ENCODE measurements at regions not wholly inside any gene's neighbourhood (a gene's known extent, or its start where the extent isn't known, plus 50 kb on each side); places are given as distances from the start of the nearest gene placed in this dataset.

GRCh38 chr2:19710230-19710629 lies 191.6 kb downstream of the TTC32 start:
- H3K27ac ChIP-seq (ENCODE audit: low read depth, low read length), result no peak overlapping the region
- no peaks in the 10 kb centered on the region; the same call in 1 of the 2 replicates for H3K9me3 ChIP-seq (ENCODE audit: control insufficient read depth, insufficient read depth, low read length)
- TF ChIP-seq, protein P1, sequence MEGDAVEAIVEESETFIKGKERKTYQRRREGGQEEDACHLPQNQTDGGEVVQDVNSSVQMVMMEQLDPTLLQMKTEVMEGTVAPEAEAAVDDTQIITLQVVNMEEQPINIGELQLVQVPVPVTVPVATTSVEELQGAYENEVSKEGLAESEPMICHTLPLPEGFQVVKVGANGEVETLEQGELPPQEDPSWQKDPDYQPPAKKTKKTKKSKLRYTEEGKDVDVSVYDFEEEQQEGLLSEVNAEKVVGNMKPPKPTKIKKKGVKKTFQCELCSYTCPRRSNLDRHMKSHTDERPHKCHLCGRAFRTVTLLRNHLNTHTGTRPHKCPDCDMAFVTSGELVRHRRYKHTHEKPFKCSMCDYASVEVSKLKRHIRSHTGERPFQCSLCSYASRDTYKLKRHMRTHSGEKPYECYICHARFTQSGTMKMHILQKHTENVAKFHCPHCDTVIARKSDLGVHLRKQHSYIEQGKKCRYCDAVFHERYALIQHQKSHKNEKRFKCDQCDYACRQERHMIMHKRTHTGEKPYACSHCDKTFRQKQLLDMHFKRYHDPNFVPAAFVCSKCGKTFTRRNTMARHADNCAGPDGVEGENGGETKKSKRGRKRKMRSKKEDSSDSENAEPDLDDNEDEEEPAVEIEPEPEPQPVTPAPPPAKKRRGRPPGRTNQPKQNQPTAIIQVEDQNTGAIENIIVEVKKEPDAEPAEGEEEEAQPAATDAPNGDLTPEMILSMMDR (IDR thresholded peaks at IDR 0.05; ENCODE audit: low read depth, low read length), result no peak
- H3K4me3 ChIP-seq (ENCODE audit: low read depth, low read length), result no peak overlapping the region
- no peaks in the 10 kb centered on the region for H3K27me3 ChIP-seq (ENCODE audit: control insufficient read depth, insufficient read depth, low read length)
- DNase-seq (ENCODE audit: low read depth, low spot score), result no peak
- ChIA-PET CTCF (no interaction called here), POLR2A (no interaction called here)

- POLR2A ChIA-PET, result no interaction called here
- Histone ChIP-seq H3K9me3 (ENCODE audit: control insufficient read depth, insufficient read depth, low read length) (no peaks in the 10 kb centered on the region; the same call in 1 of the 2 replicates), H3K4me3 (ENCODE audit: low read depth, low read length) (no peak overlapping the region), H3K27me3 (ENCODE audit: control insufficient read depth, insufficient read depth, low read length) (no peaks in the 10 kb centered on the region), H3K27ac (ENCODE audit: low read depth, low read length) (no peak overlapping the region)
- CTCF ChIA-PET, result no interaction called here
- TF ChIP-seq, protein P1 (IDR thresholded peaks at IDR 0.05; ENCODE audit: low read depth, low read length), result no peak
- no peak for DNase-seq (ENCODE audit: low read depth, low spot score)
Observed at GRCh38 chr2:19709553-19709952, 192.2 kb downstream of the TTC32 start.

DNA sequence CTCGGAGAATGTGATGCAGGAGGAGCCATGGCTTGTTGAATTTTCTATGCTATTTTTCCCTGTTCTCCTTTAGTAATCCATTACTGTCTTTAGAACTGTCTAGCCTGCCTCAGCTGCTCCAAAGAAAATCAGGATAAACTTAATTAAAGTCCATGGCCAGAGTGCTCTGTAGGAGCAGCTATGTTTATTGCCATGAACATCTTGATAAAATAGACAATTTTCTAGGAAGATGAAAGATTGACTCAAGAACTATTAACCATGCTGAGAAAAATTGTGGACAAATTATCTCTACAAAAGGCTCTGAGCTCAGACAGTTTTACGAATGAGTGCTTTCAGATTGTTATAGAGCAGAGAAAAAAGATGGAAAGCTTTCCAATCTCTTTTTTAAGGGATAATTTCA lies 193.0 kb downstream of the TTC32 start:
- POLR2A ChIA-PET, result no interaction called here

DNA sequence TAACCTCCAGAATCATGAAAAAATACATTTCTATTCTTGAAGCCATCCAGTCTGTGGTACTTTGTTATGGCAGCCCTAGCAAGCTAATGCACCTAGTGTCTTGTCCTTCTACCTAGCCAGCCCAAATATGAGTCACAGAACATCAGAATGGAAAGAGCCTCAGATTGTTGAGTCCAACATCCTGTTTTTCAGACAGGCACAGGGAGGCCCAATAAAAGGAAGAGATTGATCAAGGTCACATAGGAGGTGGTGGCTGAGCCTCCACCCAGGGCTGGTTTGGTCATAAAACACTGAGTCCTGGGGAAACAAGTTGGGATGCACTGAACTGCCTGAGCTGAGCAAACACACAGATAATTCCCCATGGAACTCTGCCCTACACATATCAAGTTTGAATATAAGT lies 195.5 kb downstream of the TTC32 start:
- H3K9me3 ChIP-seq (ENCODE audit: control insufficient read depth, insufficient read depth, low read length), result no peaks in the 10 kb centered on the region
- no peak overlapping the region for H3K4me3 ChIP-seq (ENCODE audit: low read depth, low read length)
- DNase-seq (ENCODE audit: low read depth, low spot score), result no peak
- TF ChIP-seq, protein P1 (IDR thresholded peaks at IDR 0.05; ENCODE audit: low read depth, low read length), result no peak
- CTCF ChIA-PET, result no interaction called here
- POLR2A ChIA-PET, result no interaction called here
- no peak overlapping the region for H3K27ac ChIP-seq (ENCODE audit: low read depth, low read length)
- no peaks in the 10 kb centered on the region for H3K27me3 ChIP-seq (ENCODE audit: control insufficient read depth, insufficient read depth, low read length)

More for the DNA sequence above, 193.0 kb downstream of the TTC32 start:
- Histone ChIP-seq H3K9me3 (ENCODE audit: control insufficient read depth, insufficient read depth, low read length) (no peaks in the 10 kb centered on the region; the same call in 1 of the 2 replicates), H3K4me3 (ENCODE audit: low read depth, low read length) (no peak overlapping the region), H3K27me3 (ENCODE audit: control insufficient read depth, insufficient read depth, low read length) (no peaks in the 10 kb centered on the region), H3K27ac (ENCODE audit: low read depth, low read length) (no peak overlapping the region)
- CTCF ChIA-PET, result no interaction called here
- no peak for DNase-seq (ENCODE audit: low read depth, low spot score)
- TF ChIP-seq, protein P1 (IDR thresholded peaks at IDR 0.05; ENCODE audit: low read depth, low read length), result no peak

DNA sequence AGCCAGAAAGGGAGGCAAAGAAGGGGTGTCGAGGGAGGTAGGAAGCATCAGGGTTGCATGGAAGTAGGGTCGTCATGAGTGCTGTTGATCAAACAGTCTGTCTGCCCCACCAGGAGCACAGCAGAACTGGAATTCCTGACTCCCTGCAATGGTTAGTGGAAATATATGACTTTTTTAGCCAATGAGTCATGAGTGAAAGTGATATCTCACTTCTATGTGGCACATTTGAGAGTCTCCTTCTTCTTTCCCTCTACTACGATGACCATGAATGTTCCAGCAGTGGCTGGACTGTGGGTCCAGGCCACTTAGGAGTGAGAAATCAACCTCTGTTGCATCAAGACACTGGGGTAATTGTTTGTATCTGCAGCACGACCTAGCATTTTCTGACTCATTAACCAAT lies 199.5 kb downstream of the TTC32 start:
- no peak for DNase-seq (ENCODE audit: low read depth, low spot score)
- H3K4me3 ChIP-seq (ENCODE audit: low read depth, low read length), result no peak overlapping the region
- ChIA-PET CTCF (no interaction called here), POLR2A (no interaction called here)
- H3K27me3 ChIP-seq (ENCODE audit: control insufficient read depth, insufficient read depth, low read length), result no peaks in the 10 kb centered on the region
- H3K9me3 ChIP-seq (ENCODE audit: control insufficient read depth, insufficient read depth, low read length), result peaks cover 5% of the 10 kb centered on the region
- TF ChIP-seq, protein P1 (IDR thresholded peaks at IDR 0.05; ENCODE audit: low read depth, low read length), result no peak
- no peak overlapping the region for H3K27ac ChIP-seq (ENCODE audit: low read depth, low read length)
